Mammary epithelial cell (primary cell): ENCODE measurements at regions not wholly inside any gene's neighbourhood (a gene's known extent, or its start where the extent isn't known, plus 50 kb on each side); places are given as distances from the start of the nearest gene placed in this dataset.

Experiments used
- EZH2 ChIP-seq: IDR thresholded peaks from 2 replicates; pipeline ENCODE4 v1.6.1; 2012; ENCODE audit warnings: low read length, inconsistent platforms, borderline replicate concordance
- TF ChIP-seq, protein P1 (sequence below), 2 donors: IDR thresholded peaks in 1 of 2; conservative IDR thresholded peaks in 1 of 2; 2 replicates each; pipeline ENCODE4 v1.5.1; 2011 to 2012; ENCODE audit warnings: inconsistent platforms in 2 of 2, low read length in 2 of 2, mild to moderate bottlenecking in 2 of 2, control low read depth in 1 of 2, low read depth in 1 of 2; ENCODE audit not compliant: insufficient read depth in 1 of 2; ENCODE audit errors: extremely low read depth in 1 of 2

DNA sequence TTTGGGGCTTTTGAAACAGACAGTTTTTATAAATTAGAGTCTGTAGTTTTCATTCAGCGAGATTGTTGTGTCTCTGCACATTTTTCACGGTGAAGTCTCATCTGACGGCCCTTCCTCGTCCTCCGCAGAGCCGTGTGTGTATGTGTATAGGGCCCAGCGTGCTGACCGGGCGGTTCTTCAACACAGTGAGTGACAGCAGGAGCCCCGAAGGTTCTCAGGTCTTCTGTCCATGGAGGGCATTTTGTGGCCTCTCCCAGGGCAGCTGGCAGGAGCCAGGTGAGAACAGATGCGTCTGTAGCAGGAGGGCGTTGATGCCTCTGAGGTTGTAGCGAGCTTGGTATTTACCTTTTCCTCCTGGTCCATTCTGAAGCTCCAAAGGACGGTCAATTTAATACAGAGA is 116.0 kb upstream of the LPCAT1 start:
- TF ChIP-seq, protein P1, sequence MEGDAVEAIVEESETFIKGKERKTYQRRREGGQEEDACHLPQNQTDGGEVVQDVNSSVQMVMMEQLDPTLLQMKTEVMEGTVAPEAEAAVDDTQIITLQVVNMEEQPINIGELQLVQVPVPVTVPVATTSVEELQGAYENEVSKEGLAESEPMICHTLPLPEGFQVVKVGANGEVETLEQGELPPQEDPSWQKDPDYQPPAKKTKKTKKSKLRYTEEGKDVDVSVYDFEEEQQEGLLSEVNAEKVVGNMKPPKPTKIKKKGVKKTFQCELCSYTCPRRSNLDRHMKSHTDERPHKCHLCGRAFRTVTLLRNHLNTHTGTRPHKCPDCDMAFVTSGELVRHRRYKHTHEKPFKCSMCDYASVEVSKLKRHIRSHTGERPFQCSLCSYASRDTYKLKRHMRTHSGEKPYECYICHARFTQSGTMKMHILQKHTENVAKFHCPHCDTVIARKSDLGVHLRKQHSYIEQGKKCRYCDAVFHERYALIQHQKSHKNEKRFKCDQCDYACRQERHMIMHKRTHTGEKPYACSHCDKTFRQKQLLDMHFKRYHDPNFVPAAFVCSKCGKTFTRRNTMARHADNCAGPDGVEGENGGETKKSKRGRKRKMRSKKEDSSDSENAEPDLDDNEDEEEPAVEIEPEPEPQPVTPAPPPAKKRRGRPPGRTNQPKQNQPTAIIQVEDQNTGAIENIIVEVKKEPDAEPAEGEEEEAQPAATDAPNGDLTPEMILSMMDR (conservative IDR thresholded peaks at IDR 0.05 in 1 of 2, IDR thresholded peaks at IDR 0.05 in 1 of 2; ENCODE audit: extremely low read depth in 1 of 2, insufficient read depth in 1 of 2, low read depth in 1 of 2, low read length in 2 of 2), result no peak
- TF ChIP-seq EZH2, result no peak
